GM13976 (cell line): ENCODE measurements at regions not wholly inside any gene's neighbourhood (a gene's known extent, or its start where the extent isn't known, plus 50 kb on each side); places are given as distances from the start of the nearest gene placed in this dataset.

Source experiments
- DNase-seq: peaks from one replicate; pipeline ENCODE4 v3.0.0; 2012; ENCODE audit warnings: low spot score
- CTCF ChIP-seq: IDR thresholded peaks from 2 replicates; pipeline ENCODE4 v1.5.1; 2012; ENCODE audit warnings: borderline replicate concordance, mild to moderate bottlenecking; ENCODE audit not compliant: insufficient read depth; ENCODE audit errors: extremely low read depth, missing control alignments, control extremely low read depth
- in situ Hi-C: fragments of 300-500 bp; cut with MboI; formaldehyde crosslinking; loops from one replicate; pipeline ENCODE4 v1.12.0; 2022; ENCODE audit warnings: low sequenced_read_pairs, mixed read lengths, inconsistent platforms; ENCODE audit not compliant: unreplicated experiment

GRCh38 chr2:146025519-146025918 is 1505.6 kb upstream of the ZEB2 start:
- no peak for DNase-seq
- in situ Hi-C loops = no loop called here
- no peak for TF ChIP-seq CTCF

GRCh38 chr2:146024212-146024743 is 1504.4 kb upstream of the ZEB2 start:
- no peak for TF ChIP-seq CTCF
- in situ Hi-C loops = no loop called here
- no peak for DNase-seq

GRCh38 chr2:146004462-146004861 is 1484.5 kb upstream of the ZEB2 start:
- no peak for TF ChIP-seq CTCF
- DNase-seq = no peak
- in situ Hi-C loops = no loop called here

- no peak for TF ChIP-seq CTCF
- in situ Hi-C loops = no loop called here
- DNase-seq = no peak
Measured at GRCh38 chr2:146003337-146003736, 1483.4 kb upstream of the ZEB2 start.

GRCh38 chr2:145994910-145995309 is 1475.0 kb upstream of the ZEB2 start:
- no peak for TF ChIP-seq CTCF
- in situ Hi-C loops = no loop called here
- DNase-seq = no peak

- in situ Hi-C loops = no loop called here
Measured at GRCh38 chr2:145992572-145992971, 1472.7 kb upstream of the ZEB2 start.

More at GRCh38 chr2:145992572-145992971, 1472.7 kb upstream of the ZEB2 start:
- no peak for DNase-seq
- no peak for TF ChIP-seq CTCF
